ENCODE measurements at regions not wholly inside any gene's neighbourhood (a gene's known extent, or its start where the extent isn't known, plus 50 kb on each side); places are given as distances from the start of the nearest gene placed in this dataset.

GRCh38 chr6:74991573-74992332, 214.1 kb downstream of the COL12A1 start:
- TF ChIP-seq REST (IDR thresholded peaks at IDR 0.05; ENCODE audit: insufficient read depth in 1 of 2, low read depth in 2 of 2, low read length in 2 of 2) (no peak), POLR2AphosphoS5 (IDR thresholded peaks at IDR 0.05; ENCODE audit: low read depth, low read length) (no peak), FOXP2 (optimal IDR thresholded peaks at IDR 0.05; ENCODE audit: borderline replicate concordance, extremely low read depth, extremely low read length, insufficient read depth) (no peak), SIN3A (IDR thresholded peaks at IDR 0.05; ENCODE audit: borderline replicate concordance, insufficient read depth, low read length) (no peak), TAF1 (IDR thresholded peaks at IDR 0.05; ENCODE audit: borderline replicate concordance, insufficient read depth, low read length) (no peak)

- no peak for TF ChIP-seq SIN3A (IDR thresholded peaks at IDR 0.05; ENCODE audit: borderline replicate concordance, insufficient read depth, low read length)
- no peak for TF ChIP-seq TAF1 (IDR thresholded peaks at IDR 0.05; ENCODE audit: borderline replicate concordance, insufficient read depth, low read length)
These were observed 226.6 kb downstream of the COL12A1 start for GRCh38 chr6:74979065-74979766.

GRCh38 chr6:74976701-74977100, 229.2 kb downstream of the COL12A1 start:
- TF ChIP-seq SIN3A (IDR thresholded peaks at IDR 0.05; ENCODE audit: borderline replicate concordance, insufficient read depth, low read length) (no peak), FOXP2 (optimal IDR thresholded peaks at IDR 0.05; ENCODE audit: borderline replicate concordance, extremely low read depth, extremely low read length, insufficient read depth) (no peak), POLR2AphosphoS5 (IDR thresholded peaks at IDR 0.05; ENCODE audit: low read depth, low read length) (no peak), REST (IDR thresholded peaks at IDR 0.05; ENCODE audit: insufficient read depth in 1 of 2, low read depth in 2 of 2, low read length in 2 of 2) (no peak), TAF1 (IDR thresholded peaks at IDR 0.05; ENCODE audit: borderline replicate concordance, insufficient read depth, low read length) (no peak)

- no peak for TF ChIP-seq FOXP2 (optimal IDR thresholded peaks at IDR 0.05; ENCODE audit: borderline replicate concordance, extremely low read depth, extremely low read length, insufficient read depth)
- TF ChIP-seq POLR2AphosphoS5 (IDR thresholded peaks at IDR 0.05; ENCODE audit: low read depth, low read length): no peak
- TF ChIP-seq REST (IDR thresholded peaks at IDR 0.05; ENCODE audit: insufficient read depth in 1 of 2, low read depth in 2 of 2, low read length in 2 of 2): no peak
- TF ChIP-seq SIN3A (IDR thresholded peaks at IDR 0.05; ENCODE audit: borderline replicate concordance, insufficient read depth, low read length): no peak
- TF ChIP-seq TAF1 (IDR thresholded peaks at IDR 0.05; ENCODE audit: borderline replicate concordance, insufficient read depth, low read length): no peak
These were observed 229.8 kb downstream of the COL12A1 start for GRCh38 chr6:74976026-74976425.

GRCh38 chr6:74973591-74973990, 232.3 kb downstream of the COL12A1 start:
- no peak for TF ChIP-seq TAF1 (IDR thresholded peaks at IDR 0.05; ENCODE audit: borderline replicate concordance, insufficient read depth, low read length)

GRCh38 chr6:74971633-74972032, 234.2 kb downstream of the COL12A1 start:
- TF ChIP-seq TAF1 (IDR thresholded peaks at IDR 0.05; ENCODE audit: borderline replicate concordance, insufficient read depth, low read length) (no peak), REST (IDR thresholded peaks at IDR 0.05; ENCODE audit: insufficient read depth in 1 of 2, low read depth in 2 of 2, low read length in 2 of 2) (no peak), POLR2AphosphoS5 (IDR thresholded peaks at IDR 0.05; ENCODE audit: low read depth, low read length) (no peak), SIN3A (IDR thresholded peaks at IDR 0.05; ENCODE audit: borderline replicate concordance, insufficient read depth, low read length) (no peak), FOXP2 (optimal IDR thresholded peaks at IDR 0.05; ENCODE audit: borderline replicate concordance, extremely low read depth, extremely low read length, insufficient read depth) (no peak)

All from PFSK-1 (cell line).